ENCODE measurements at regions not wholly inside any gene's neighbourhood (a gene's known extent, or its start where the extent isn't known, plus 50 kb on each side); places are given as distances from the start of the nearest gene placed in this dataset.

- TF ChIP-seq, protein P1, sequence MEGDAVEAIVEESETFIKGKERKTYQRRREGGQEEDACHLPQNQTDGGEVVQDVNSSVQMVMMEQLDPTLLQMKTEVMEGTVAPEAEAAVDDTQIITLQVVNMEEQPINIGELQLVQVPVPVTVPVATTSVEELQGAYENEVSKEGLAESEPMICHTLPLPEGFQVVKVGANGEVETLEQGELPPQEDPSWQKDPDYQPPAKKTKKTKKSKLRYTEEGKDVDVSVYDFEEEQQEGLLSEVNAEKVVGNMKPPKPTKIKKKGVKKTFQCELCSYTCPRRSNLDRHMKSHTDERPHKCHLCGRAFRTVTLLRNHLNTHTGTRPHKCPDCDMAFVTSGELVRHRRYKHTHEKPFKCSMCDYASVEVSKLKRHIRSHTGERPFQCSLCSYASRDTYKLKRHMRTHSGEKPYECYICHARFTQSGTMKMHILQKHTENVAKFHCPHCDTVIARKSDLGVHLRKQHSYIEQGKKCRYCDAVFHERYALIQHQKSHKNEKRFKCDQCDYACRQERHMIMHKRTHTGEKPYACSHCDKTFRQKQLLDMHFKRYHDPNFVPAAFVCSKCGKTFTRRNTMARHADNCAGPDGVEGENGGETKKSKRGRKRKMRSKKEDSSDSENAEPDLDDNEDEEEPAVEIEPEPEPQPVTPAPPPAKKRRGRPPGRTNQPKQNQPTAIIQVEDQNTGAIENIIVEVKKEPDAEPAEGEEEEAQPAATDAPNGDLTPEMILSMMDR (IDR thresholded peaks at IDR 0.05; ENCODE audit: borderline replicate concordance, extremely low read depth, low read length, poor library complexity, severe bottlenecking), result no peak
- no peak for TF ChIP-seq EZH2 (IDR thresholded peaks at IDR 0.05; ENCODE audit: borderline replicate concordance, low read depth, low read length, severe bottlenecking)
Measured at GRCh38 chr5:13595978-13596377, 348.5 kb downstream of the DNAH5 start.
